CD4-positive, alpha-beta T cell treated with Interferon alpha-2 for 1 hour (primary cell): ENCODE measurements at regions not wholly inside any gene's neighbourhood (a gene's known extent, or its start where the extent isn't known, plus 50 kb on each side); places are given as distances from the start of the nearest gene placed in this dataset.

Experiments used
- DNase-seq, 2 donors: peaks; one replicate each; pipeline ENCODE4 v3.0.0-alpha.2; 2020 to 2022

GRCh38 chr7:41826641-41827040 is 123.8 kb upstream of the INHBA start:
- no peak for DNase-seq

GRCh38 chr7:41825927-41826480 is 123.1 kb upstream of the INHBA start:
- no peak for DNase-seq

GRCh38 chr7:41824284-41824683 is 121.4 kb upstream of the INHBA start:
- DNase-seq = no peak

DNA sequence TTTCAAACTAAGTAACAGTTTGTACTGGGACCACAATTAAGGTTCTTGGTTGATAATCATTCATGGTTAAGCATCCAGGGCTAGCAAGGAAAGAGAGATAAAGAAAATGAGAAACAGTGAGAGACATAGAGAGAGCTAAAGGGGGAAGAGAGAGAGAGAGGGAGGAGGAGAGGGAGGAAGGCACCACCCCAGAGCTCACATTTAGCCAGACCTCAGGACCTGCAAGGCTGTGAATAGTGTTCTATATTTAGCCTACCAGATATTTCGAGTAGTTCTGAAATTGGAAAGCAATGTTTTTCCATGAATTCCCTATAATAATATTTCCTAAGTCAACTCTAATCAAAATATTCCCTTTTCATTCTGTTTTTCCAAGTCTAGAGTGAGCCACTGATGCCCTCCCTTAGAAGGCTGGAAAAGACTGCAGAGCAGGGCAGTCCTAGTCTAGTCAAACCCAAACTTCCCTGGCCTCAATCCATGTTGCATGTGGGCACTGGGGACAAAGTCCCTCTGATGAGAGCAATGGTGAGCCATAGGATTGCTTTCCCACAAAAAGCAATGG is 119.4 kb upstream of the INHBA start:
- DNase-seq = no peak

DNA sequence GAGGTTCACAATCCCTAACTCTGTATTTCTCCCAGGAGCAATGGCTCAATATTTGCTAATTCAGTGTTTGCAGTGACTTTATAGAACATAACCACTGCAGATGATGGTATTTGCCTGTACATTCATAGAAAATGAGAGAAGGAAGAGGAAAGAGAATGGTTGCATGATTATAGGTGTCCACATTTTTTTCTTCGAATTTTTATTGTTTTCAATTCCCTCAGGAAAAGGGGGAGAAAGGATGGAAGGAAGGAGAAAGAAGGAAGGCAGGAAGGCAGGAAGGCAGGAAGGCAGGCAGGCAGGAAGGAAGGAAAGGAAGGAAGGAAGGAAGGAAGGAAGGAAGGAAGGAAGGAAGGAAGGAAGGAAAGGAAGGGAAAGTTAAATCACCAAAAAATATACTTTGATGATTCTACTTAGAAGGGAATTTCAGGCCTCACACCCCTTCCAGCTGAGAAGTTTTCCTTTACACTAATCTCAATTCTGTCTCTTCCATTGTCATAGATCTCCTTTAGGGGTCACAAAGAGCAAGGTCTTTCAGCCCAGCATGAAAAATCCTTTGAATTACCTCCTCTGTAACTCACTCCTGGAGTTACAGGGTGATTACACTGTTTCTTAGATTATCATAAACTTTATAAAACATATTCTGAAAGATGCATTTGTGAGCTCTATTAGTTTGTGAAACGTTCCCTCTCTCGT is 118.8 kb upstream of the INHBA start:
- no peak for DNase-seq

DNA sequence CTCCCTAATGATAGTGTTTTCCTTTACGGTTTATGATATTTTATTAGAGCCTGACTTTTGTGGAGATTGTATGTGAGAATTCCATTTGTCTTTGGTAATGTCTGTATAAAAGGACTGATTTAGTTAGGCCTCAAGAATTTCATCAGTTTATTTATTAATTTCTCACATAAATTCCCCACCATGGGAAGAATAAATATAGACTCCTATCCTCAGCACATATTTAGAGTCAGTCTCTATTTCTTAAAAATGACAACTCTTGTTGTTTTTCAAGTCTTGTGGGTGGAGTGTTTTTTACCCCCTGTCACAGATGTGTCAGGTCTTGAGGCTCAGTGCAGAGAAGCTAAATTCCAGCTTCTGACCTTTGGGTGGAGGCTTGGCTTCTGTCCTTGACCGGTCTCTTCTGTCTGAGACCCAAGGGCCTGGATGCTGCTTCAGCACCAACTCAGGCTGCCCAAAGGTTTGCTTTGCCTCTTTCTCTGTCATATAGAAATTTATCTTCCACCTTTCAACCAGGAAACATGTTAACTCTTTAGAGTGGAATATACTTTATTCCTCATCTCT is 117.3 kb upstream of the INHBA start:
- no peak for DNase-seq

DNA sequence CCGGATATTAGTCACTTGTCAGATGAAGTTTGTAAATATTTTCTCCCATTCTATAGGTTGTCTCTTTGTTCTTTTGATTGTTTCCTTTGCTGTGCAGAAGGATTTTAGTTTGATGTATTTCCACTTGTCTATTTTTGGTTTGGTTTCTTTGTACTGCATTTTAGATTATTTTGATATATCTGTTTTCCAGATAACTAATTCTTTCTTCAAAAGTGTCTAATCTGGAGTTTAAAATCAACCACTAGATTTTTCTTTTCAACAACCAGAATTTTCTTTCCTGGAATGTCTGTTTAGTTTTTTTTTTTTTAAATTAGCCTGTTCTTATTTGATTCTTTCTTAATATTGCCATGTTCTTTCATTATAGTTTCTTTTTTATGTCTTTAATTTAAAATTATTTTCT is 116.8 kb upstream of the INHBA start:
- no peak for DNase-seq

DNA sequence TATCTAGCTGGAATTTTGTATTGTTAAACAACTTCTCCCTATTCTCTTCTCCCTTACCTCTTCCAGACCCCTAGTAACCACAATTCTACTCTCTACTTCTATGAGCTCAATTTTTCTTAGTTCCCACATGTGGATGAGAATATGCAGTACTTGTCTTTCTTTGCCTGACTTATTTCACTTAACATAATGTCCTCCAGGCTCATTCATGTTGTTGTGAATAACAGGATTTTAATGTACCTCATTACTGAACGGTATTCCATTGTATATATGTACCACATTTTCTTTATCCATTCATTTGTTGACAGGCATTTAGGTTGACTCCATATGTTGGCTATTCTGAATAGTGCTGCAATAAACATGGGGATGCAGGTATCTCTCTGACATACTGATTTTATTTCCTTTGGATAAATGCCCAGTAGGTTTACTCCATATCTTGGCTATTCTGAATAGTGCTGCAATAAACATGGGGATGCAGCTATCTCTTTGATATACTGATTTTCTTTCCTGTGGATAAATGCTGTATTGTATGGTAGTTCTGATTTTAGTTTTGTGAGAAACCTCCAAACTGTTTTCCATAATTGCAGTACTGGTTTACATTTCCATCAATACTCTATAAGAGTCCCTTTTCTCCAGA is 116.0 kb upstream of the INHBA start:
- no peak for DNase-seq

DNA sequence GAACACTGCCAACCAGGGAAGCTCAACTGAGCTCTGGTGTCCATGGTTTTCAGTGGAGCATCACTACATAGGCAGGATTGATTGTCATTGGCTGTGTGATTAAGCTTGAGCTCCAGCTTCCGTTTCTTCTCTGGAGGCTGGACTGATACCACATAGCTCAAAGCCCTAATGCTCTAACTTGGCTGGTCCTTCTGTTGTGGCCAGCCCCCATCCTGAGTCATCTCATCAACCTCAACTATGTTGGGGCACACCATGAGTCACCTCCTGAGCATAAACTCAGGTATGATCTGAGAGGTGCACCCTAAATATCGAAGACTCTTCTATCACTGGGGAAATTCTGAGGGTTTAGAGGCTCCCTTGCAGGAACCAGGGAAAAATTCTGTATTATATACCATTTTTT is 114.5 kb upstream of the INHBA start:
- DNase-seq = no peak

DNA sequence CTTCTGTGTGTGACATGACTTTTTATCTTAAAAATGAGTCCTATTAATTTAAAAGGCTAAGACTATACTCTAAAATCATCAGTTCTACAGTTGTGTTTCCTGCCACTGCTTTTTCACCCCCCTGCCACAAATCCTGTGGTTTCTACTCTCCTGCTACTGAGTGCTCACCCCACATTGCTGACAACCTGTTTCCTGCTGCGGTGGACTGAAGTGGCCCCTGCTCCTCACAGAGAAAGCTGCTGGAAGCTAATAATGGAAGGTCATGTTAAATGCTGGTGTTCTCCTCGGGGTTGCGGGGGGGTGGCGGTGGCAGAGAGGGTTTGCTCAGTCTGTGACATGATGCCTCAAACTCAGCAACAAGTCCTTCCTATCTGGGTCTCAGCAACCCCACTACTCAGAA is 113.2 kb upstream of the INHBA start:
- DNase-seq = peak in 1 of 2 donors; percentile 3

DNA sequence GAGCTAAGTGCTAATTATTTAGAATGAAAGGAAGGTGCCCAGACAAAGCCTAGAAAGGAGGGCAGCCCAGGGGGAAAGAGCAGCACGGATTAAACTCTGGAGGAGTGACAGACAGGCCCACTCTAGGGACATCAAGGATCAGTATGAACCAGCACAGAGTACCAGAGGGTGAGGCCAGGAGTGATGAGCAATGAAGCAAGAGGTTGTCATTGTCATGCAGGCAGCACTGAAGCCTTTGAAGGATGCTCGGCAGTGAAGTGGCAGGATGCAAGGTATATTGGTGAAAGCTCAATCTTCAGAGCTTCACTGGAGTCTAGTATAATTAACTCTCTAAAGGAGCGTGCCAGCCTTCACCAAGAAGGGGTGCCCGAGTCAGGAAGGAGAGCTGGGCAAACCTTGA is 112.0 kb upstream of the INHBA start:
- no peak for DNase-seq

DNA sequence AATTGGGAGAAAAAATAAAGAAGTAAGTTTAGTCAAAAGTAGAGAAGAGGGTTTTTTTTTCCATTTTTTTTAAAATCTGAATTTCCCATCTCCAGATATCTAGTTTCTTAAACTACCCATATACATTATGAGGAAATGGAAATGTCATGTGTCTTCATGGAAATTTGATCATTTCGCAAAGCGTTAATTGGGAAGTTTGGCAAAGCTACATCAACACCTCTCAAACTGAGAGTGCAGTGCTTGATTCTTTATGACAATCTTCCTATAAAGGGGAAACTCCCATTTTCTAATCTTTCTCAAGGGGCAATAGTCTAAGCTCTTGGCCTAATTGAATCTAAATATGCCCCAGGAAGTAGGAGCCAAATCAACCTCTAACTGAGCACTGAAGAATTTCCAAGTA is 110.4 kb upstream of the INHBA start:
- DNase-seq = no peak

GRCh38 chr7:41811941-41812340 is 109.1 kb upstream of the INHBA start:
- no peak for DNase-seq

GRCh38 chr7:41809940-41810576 is 107.2 kb upstream of the INHBA start:
- peak in 1 of 2 donors; percentile 19 for DNase-seq

DNA sequence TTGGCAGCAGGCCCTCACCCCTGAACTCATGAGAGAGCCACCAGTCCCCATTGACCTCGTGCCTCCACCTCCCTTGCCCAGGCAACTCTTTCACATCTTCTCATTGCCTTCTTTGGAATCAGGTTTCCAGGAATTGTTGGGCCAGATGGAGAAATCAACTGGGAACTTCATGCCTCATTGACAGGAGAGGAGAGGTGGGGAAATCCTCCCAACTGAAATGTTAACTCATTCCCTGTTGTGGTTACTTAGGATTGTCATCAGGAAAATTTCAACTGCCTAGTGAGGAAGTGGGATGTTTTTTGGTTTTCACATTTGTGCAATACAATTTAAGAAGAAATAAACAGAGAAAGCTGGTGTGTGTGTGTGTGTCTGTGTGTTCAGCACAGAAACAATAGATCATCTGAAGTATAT is 106.6 kb upstream of the INHBA start:
- DNase-seq = peak in 1 of 2 donors; percentile 3

DNA sequence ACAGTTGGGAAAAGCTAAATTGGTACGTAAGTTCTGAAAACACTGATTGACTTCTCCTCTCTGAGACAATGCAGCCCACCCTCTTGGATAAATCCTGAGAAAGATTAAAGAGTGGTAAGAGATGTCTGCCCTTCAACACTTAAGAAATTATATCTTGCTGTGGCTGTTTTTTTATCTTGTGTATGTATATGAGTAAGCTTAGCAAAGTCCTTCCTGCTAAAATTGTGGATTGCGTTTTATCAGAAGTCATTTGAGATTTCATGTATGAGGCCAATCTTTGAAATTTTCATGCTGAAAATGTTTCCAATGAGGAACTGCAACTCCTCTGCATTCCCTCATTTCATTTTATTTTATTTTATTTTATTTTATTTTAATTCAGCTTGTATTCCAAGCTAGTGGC is 106.2 kb upstream of the INHBA start:
- no peak for DNase-seq

- no peak for DNase-seq
Measured at GRCh38 chr7:41808541-41808940, 105.7 kb upstream of the INHBA start.

GRCh38 chr7:41803569-41803968 is 100.7 kb upstream of the INHBA start:
- no peak for DNase-seq

DNA sequence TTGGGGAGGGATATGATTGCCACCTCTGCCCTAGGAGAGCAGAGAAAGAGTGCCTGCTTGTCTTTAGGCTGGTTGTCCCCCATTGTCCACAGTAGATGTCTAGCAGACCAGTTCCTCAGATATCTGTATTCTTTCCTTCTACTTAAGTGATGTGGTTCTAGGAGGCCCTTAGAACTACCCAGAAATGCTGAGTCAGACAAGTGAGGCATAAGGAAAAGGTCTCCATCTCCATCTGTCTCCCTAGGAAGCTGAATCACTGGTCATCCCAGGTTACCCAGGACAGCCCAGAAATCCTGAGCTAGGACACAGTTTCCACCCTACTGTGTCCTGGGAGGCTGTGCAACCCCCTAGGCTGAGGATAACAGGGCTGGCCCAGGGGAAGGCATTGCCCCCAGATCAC is 93.4 kb upstream of the INHBA start:
- no peak for DNase-seq

GRCh38 chr7:41795276-41795833 is 92.5 kb upstream of the INHBA start:
- no peak for DNase-seq

- DNase-seq = no peak
Measured at GRCh38 chr7:41793556-41793955, 90.7 kb upstream of the INHBA start.

DNA sequence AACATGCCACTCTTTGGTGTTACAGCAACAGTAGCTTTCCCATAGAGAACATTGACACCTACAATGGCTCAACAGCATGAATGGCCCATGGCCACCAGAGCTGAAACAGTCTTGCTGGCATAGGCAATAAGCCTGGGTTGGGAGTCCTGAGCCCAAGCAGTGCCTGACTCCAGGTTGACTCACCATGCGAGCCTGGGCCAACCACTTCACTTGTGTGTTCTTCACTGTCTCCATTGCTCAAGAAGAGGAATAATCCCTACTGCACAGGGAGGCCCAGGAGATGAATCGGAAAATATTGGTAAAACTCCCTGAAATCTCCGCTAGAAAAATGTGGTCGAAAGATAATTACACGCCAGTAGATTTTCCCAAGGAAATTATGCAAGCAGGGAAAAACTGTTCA is 89.2 kb upstream of the INHBA start:
- no peak for DNase-seq

- no peak for DNase-seq
Measured at GRCh38 chr7:41788556-41788955, 85.7 kb upstream of the INHBA start.
